H1 (cell line): ENCODE measurements at regions not wholly inside any gene's neighbourhood (a gene's known extent, or its start where the extent isn't known, plus 50 kb on each side); places are given as distances from the start of the nearest gene placed in this dataset.
A peak's percentile ranks its signal among the peaks of the same experiment; 100 is the strongest.

Source experiments
- CTCF ChIA-PET: fragments of 300-600 bp; sonication (Branson Sonifier 250); formaldehyde crosslinking; loops from one replicate; lab custom pipeline; 2021; ENCODE audit not compliant: partially characterized antibody; lab: Charles Lee
- POLR2A ChIA-PET: fragments of 300-600 bp; sonication (Branson Sonifier 250); formaldehyde crosslinking; loops from one replicate; lab custom pipeline; 2021; ENCODE audit warnings: inconsistent platforms; ENCODE audit not compliant: partially characterized antibody; lab: Charles Lee
- DNase-seq, 2 experiments: peaks; one replicate each; pipeline versions ENCODE4 v3.0.0 to v3.0.0-alpha.2; 2010 to 2022; ENCODE audit warnings: low spot score in 2 of 2, low read depth in 1 of 2, mixed read lengths in 1 of 2
- FAIRE-seq: peaks from 2 replicates; lab custom pipeline; 2011; peaks lifted over from hg19 to GRCh38; lab: Jason Lieb, UNC
- H2AFZ ChIP-seq: 2 replicates; pipeline ENCODE4 v1.8.1; 2012; ENCODE audit warnings: low read length, inconsistent platforms
- H2AK5ac ChIP-seq: 2 replicates; pipeline ENCODE4 v1.6.1; 2013; ENCODE audit warnings: low read depth, low read length
- H2BK120ac ChIP-seq: replicated peaks from 2 replicates; pipeline ENCODE3; 2013; ENCODE audit warnings: low read depth, low read length, inconsistent platforms
- H2BK12ac ChIP-seq: 2 replicates; pipeline ENCODE4 v1.6.1; 2013; ENCODE audit warnings: low read depth, low read length
- H2BK15ac ChIP-seq: 2 replicates; pipeline ENCODE4 v1.6.1; 2013; ENCODE audit warnings: low read length
- H2BK20ac ChIP-seq: 2 replicates; pipeline ENCODE4 v1.6.1; 2013; ENCODE audit warnings: low read length
- H2BK5ac ChIP-seq: 2 replicates; pipeline ENCODE4 v1.6.1; 2013; ENCODE audit warnings: low read depth, low read length
- H3K14ac ChIP-seq: 2 replicates; pipeline ENCODE4 v1.6.1; 2013; ENCODE audit warnings: inconsistent platforms; ENCODE audit not compliant: insufficient read length
- H3K18ac ChIP-seq: 2 replicates; pipeline ENCODE4 v1.6.1; 2013; ENCODE audit warnings: low read length; ENCODE audit errors: extremely low read depth
- H3K23ac ChIP-seq: 2 replicates; pipeline ENCODE4 v1.6.1; 2013; ENCODE audit warnings: inconsistent platforms; ENCODE audit not compliant: insufficient read length
- H3K23me2 ChIP-seq: 2 replicates; pipeline ENCODE4 v1.6.1; 2013; ENCODE audit warnings: low read depth, low read length
- H3K27ac ChIP-seq: 2 replicates; pipeline ENCODE4 v1.6.1; 2011; ENCODE audit warnings: low read depth, low read length, inconsistent platforms
- H3K27me3 ChIP-seq, 4 experiments: replicated peaks in 1 of 4; 1 replicate in 1 of 4; 2 replicates in 3 of 4; pipeline versions ENCODE4 v1.6.1 to v1.8.1; 2011 to 2013; ENCODE audit warnings: low read length in 3 of 4, mild to moderate bottlenecking in 3 of 4, inconsistent platforms in 2 of 4, mixed read lengths in 2 of 4, moderate library complexity in 1 of 4; ENCODE audit not compliant: control insufficient read depth in 3 of 4, insufficient read depth in 3 of 4; ENCODE audit errors: extremely low read depth in 1 of 4
- H3K36me3 ChIP-seq, 4 experiments: 2 replicates each; pipeline versions ENCODE4 v1.6.1 to v1.8.1; 2011 to 2013; ENCODE audit warnings: mild to moderate bottlenecking in 4 of 4, low read length in 3 of 4, moderate library complexity in 2 of 4, control low read depth in 1 of 4, inconsistent platforms in 1 of 4; ENCODE audit not compliant: insufficient read depth in 4 of 4, control insufficient read depth in 2 of 4
- H3K4ac ChIP-seq: replicated peaks from 2 replicates; pipeline ENCODE3; 2013; ENCODE audit warnings: low read length, low read depth, mixed read lengths, inconsistent platforms; ENCODE audit not compliant: insufficient read length
- H3K4me1 ChIP-seq, 4 experiments: replicated peaks in 1 of 4; 1 replicate in 1 of 4; 2 replicates in 3 of 4; pipeline versions ENCODE4 v1.6.1 to v1.8.1; 2011 to 2013; ENCODE audit warnings: low read length in 3 of 4, inconsistent platforms in 2 of 4, mixed read lengths in 1 of 4; ENCODE audit not compliant: insufficient read depth in 4 of 4, control insufficient read depth in 3 of 4
- H3K4me2 ChIP-seq, 2 experiments: 2 replicates each; pipeline versions ENCODE4 v1.6.1 to v1.8.1; 2011 to 2013; ENCODE audit warnings: low read depth in 2 of 2, low read length in 2 of 2, control low read depth in 1 of 2, inconsistent platforms in 1 of 2, mild to moderate bottlenecking in 1 of 2; ENCODE audit not compliant: insufficient read depth in 1 of 2
- H3K4me3 ChIP-seq, 4 experiments: fragments of 200-600, 300-600 bp in 1 of 4; sonication (generic), shearing (Covaris generic), sonication (Bioruptor Twin) in 1 of 4; 2 replicates each; pipeline versions ENCODE4 v1.5.1 to v1.8.1; 2011 to 2016; ENCODE audit warnings: low read length in 4 of 4, low read depth in 3 of 4, control low read depth in 2 of 4, inconsistent platforms in 2 of 4, mild to moderate bottlenecking in 2 of 4, mixed read lengths in 1 of 4, moderate library complexity in 1 of 4; ENCODE audit not compliant: insufficient read depth in 2 of 4; ENCODE audit errors: extremely low read depth in 1 of 4
- H3K56ac ChIP-seq: replicated peaks from 2 replicates; pipeline ENCODE3; 2013; ENCODE audit warnings: low read depth, mild to moderate bottlenecking, mixed read lengths, low read length, inconsistent platforms; ENCODE audit not compliant: insufficient read length
- H3K79me1 ChIP-seq: 2 replicates; pipeline ENCODE4 v1.6.1; 2013; ENCODE audit warnings: low read depth, low read length, control low read depth
- H3K79me2 ChIP-seq, 2 experiments: 2 replicates each; pipeline versions ENCODE4 v1.6.1 to v1.8.1; 2012 to 2013; ENCODE audit warnings: low read length in 2 of 2, mild to moderate bottlenecking in 2 of 2, inconsistent platforms in 1 of 2; ENCODE audit not compliant: insufficient read depth in 2 of 2, control insufficient read depth in 1 of 2
- H3K9ac ChIP-seq, 4 experiments: replicated peaks in 1 of 4; 1 replicate in 1 of 4; 2 replicates in 3 of 4; pipeline versions ENCODE4 v1.6.1 to v1.8.1; 2011 to 2013; ENCODE audit warnings: low read depth in 3 of 4, low read length in 3 of 4, control low read depth in 2 of 4, mild to moderate bottlenecking in 2 of 4, moderate library complexity in 2 of 4, inconsistent platforms in 1 of 4; ENCODE audit errors: extremely low read depth in 1 of 4
- H3K9me3 ChIP-seq, 2 experiments: 2 replicates each; pipeline versions ENCODE4 v1.6.1 to v1.8.1; 2012 to 2013; ENCODE audit warnings: mild to moderate bottlenecking in 2 of 2, moderate library complexity in 2 of 2, control low read depth in 1 of 2, inconsistent platforms in 1 of 2, low read depth in 1 of 2, low read length in 1 of 2, mixed read lengths in 1 of 2; ENCODE audit not compliant: insufficient read depth in 2 of 2
- H4K20me1 ChIP-seq, 2 experiments: replicated peaks in 1 of 2; 2 replicates each; pipeline versions ENCODE3 to v1.8.1; 2011 to 2013; ENCODE audit warnings: inconsistent platforms in 2 of 2, low read length in 2 of 2, mild to moderate bottlenecking in 1 of 2; ENCODE audit not compliant: insufficient read depth in 2 of 2, control insufficient read depth in 1 of 2
- H4K5ac ChIP-seq: 2 replicates; pipeline ENCODE4 v1.6.1; 2013; ENCODE audit warnings: low read length, low read depth, mixed read lengths, inconsistent platforms; ENCODE audit not compliant: insufficient read length
- H4K8ac ChIP-seq: 2 replicates; pipeline ENCODE4 v1.8.0; 2013; ENCODE audit warnings: mild to moderate bottlenecking, moderate library complexity, low read length, inconsistent platforms; ENCODE audit not compliant: insufficient read depth; ENCODE audit errors: extremely low read depth
- H4K91ac ChIP-seq: replicated peaks from 2 replicates; pipeline ENCODE3; 2013; ENCODE audit warnings: low read length, mixed read lengths, inconsistent platforms; ENCODE audit not compliant: insufficient read length
- ASH2L ChIP-seq: fragments of 200-600, 300-600 bp; sonication (generic); IDR thresholded peaks from one replicate; pipeline ENCODE4 v1.7.1; 2017; ENCODE audit warnings: low read length
- BCL11A ChIP-seq, 2 experiments: IDR thresholded peaks; one replicate each; pipeline ENCODE4 v1.6.1; 2011; ENCODE audit warnings: low read depth in 2 of 2, low read length in 2 of 2, mild to moderate bottlenecking in 2 of 2
- CHD1 ChIP-seq: IDR thresholded peaks from 2 replicates; pipeline ENCODE4 v1.6.1; 2012; ENCODE audit warnings: low read depth, low read length, improper control_type of control experiment
- E2F6 ChIP-seq: IDR thresholded peaks from 2 replicates; pipeline ENCODE4 v1.6.1; 2012; ENCODE audit warnings: inconsistent platforms
- HDAC2 ChIP-seq, 2 experiments: fragments of 300-600 bp in 1 of 2; sonication (generic) in 1 of 2; IDR thresholded peaks; 2 replicates each; pipeline ENCODE4 v1.6.1; 2011 to 2012; ENCODE audit warnings: low read depth in 2 of 2, low read length in 2 of 2, mild to moderate bottlenecking in 2 of 2, moderate library complexity in 2 of 2, borderline replicate concordance in 1 of 2, inconsistent platforms in 1 of 2
- HDAC6 ChIP-seq: IDR thresholded peaks from one replicate; pipeline ENCODE4 v1.7.1; 2012; ENCODE audit warnings: low read depth, mild to moderate bottlenecking, inconsistent platforms, low read length, moderate library complexity
- JUND ChIP-seq: IDR thresholded peaks from 2 replicates; pipeline ENCODE4 v1.6.1; 2011; ENCODE audit warnings: mild to moderate bottlenecking, improper control_type of control experiment, low read length
- KDM4A ChIP-seq: IDR thresholded peaks from one replicate; pipeline ENCODE4 v1.7.1; 2012; ENCODE audit warnings: low read depth, mild to moderate bottlenecking, moderate library complexity, low read length, inconsistent platforms; ENCODE audit not compliant: severe bottlenecking
- KDM5A ChIP-seq: fragments of 200-600 bp; IDR thresholded peaks from 2 replicates; pipeline ENCODE4 v1.7.1; 2012; ENCODE audit warnings: mild to moderate bottlenecking, low read length, inconsistent platforms, mixed read lengths
- MAX ChIP-seq: IDR thresholded peaks from 2 replicates; pipeline ENCODE4 v1.6.1; 2012; ENCODE audit warnings: inconsistent platforms
- NRF1 ChIP-seq: IDR thresholded peaks from 2 replicates; pipeline ENCODE4 v1.6.1; 2011; ENCODE audit warnings: mild to moderate bottlenecking, low read depth, low read length, improper control_type of control experiment
- PHF8 ChIP-seq: fragments of 200-600 bp; sonication (generic); conservative IDR thresholded peaks from 2 replicates; pipeline ENCODE4 v1.7.1; 2012; ENCODE audit warnings: low read depth, mild to moderate bottlenecking, inconsistent platforms, low read length, moderate library complexity
- SAP30 ChIP-seq: fragments of 300-600 bp; sonication (generic); IDR thresholded peaks from 2 replicates; pipeline ENCODE4 v1.7.1; 2012; ENCODE audit warnings: low read length, moderate library complexity, mild to moderate bottlenecking, inconsistent platforms; ENCODE audit not compliant: insufficient read depth, insufficient replicate concordance
- SP4 ChIP-seq: IDR thresholded peaks from 2 replicates; pipeline ENCODE4 v1.6.1; 2012; ENCODE audit warnings: low read length, inconsistent platforms
- WGBS, 2 experiments: shearing (Covaris generic) in 1 of 2; methylation state at CpG; one replicate each; pipeline versions ENCODE4 v1.1.6 to v1.1.7; 2013 to 2015; ENCODE audit warnings: low lambda C conversion rate in 2 of 2, mixed read lengths in 2 of 2, inconsistent platforms in 1 of 2, low coverage in 1 of 2, missing lambda C conversion rate in 1 of 2; ENCODE audit not compliant: insufficient replicate concordance in 2 of 2, insufficient coverage in 1 of 2, insufficient read length in 1 of 2; ENCODE audit errors: extremely low coverage in 1 of 2, missing lambda C conversion rate in 1 of 2; 5-methylcytosine and 5-hydroxymethylcytosine counted together

- no peak overlapping the region for H2BK20ac ChIP-seq
- H3K27me3 ChIP-seq, result no peaks in the 10 kb centered on the region
- peaks cover 0 to 8% (median 0%) of the 10 kb centered on the region in 4 experiments; a peak in 3 of 7 replicates for H3K4me1 ChIP-seq
- no peaks in the 10 kb centered on the region for H3K79me1 ChIP-seq
- H4K8ac ChIP-seq, result no peak overlapping the region
- no peaks in the 10 kb centered on the region for H3K79me2 ChIP-seq
- 78% methylated on average over 1 of the region's 1 CpG; no CpG with 5 or more reads in 1 of the 2 experiments for WGBS, 2 experiments
- ChIA-PET CTCF (interaction anchor here (0.9 to 1.2 kb wide), 2 partner anchors 123 to 136 kb away, joined by 3 to 4 read pairs; no protein-coding TSS in a partner anchor), POLR2A (interaction anchor here (0.9 kb wide), 1 partner anchor 8 kb away, joined by 4 read pairs; no protein-coding TSS in a partner anchor)
- H3K56ac ChIP-seq, result no peak overlapping the region
- H2AFZ ChIP-seq, result no peak overlapping the region
- no peak overlapping the region for H2BK5ac ChIP-seq
- H3K36me3 ChIP-seq, result no peaks in the 10 kb centered on the region
- H2BK120ac ChIP-seq, result no peak overlapping the region
- no peak overlapping the region for H2AK5ac ChIP-seq
- no peak overlapping the region for H4K91ac ChIP-seq
- no peak overlapping the region for H4K5ac ChIP-seq
- no peak overlapping the region for H2BK15ac ChIP-seq
- no peaks in the 10 kb centered on the region for H4K20me1 ChIP-seq
- H3K23me2 ChIP-seq, result no peaks in the 10 kb centered on the region
- FAIRE-seq, result no peak
- H3K4me2 ChIP-seq, result no peak overlapping the region
- no peak overlapping the region for H3K18ac ChIP-seq
- DNase-seq, result no peak
- H3K4me3 ChIP-seq, result no peak overlapping the region
- no peak overlapping the region for H3K4ac ChIP-seq
- no peak overlapping the region for H2BK12ac ChIP-seq
- H3K9me3 ChIP-seq, result no peaks in the 10 kb centered on the region
- H3K14ac ChIP-seq, result no peak overlapping the region
- H3K27ac ChIP-seq, result no peak overlapping the region
- H3K23ac ChIP-seq, result peak overlapping the region; percentile 92
- H3K9ac ChIP-seq, result no peak overlapping the region
- no peak for TF ChIP-seq SP4
- no peak for TF ChIP-seq CHD1
- TF ChIP-seq PHF8, result no peak
- TF ChIP-seq E2F6, result no peak
- no peak for TF ChIP-seq SAP30
- no peak for TF ChIP-seq ASH2L
- TF ChIP-seq MAX, result no peak
- no peak for TF ChIP-seq NRF1
- no peak for TF ChIP-seq HDAC6
- no peak for TF ChIP-seq HDAC2 (IDR thresholded peaks at IDR 0.05; ENCODE audit: borderline replicate concordance in 1 of 2, low read depth in 2 of 2, low read length in 2 of 2)
- no peak for TF ChIP-seq JUND
- TF ChIP-seq KDM4A, result no peak
- TF ChIP-seq KDM5A, result no peak
- no peak for TF ChIP-seq BCL11A (IDR thresholded peaks at IDR 0.05; ENCODE audit: low read depth in 2 of 2, low read length in 2 of 2)
These were observed 155.9 kb downstream of the SEC23IP start for GRCh38 chr10:120048391-120048790.
